Endothelial cell (in vitro differentiated cells): ENCODE measurements at regions not wholly inside any gene's neighbourhood (a gene's known extent, or its start where the extent isn't known, plus 50 kb on each side); places are given as distances from the start of the nearest gene placed in this dataset.

ENCODE experiments used
- DNase-seq: peaks from one replicate; pipeline ENCODE4 v3.0.0; 2021; ENCODE audit warnings: low spot score
- H3K27ac Mint-ChIP-seq: one replicate; pipeline ENCODE4 v1.8.0; 2021; ENCODE audit warnings: mixed read lengths, inconsistent platforms; ENCODE audit not compliant: unreplicated experiment
- H3K27me3 Mint-ChIP-seq: one replicate; pipeline ENCODE4 v1.8.0; 2021; ENCODE audit warnings: mild to moderate bottlenecking, moderate library complexity, mixed read lengths, inconsistent platforms; ENCODE audit not compliant: unreplicated experiment
- H3K36me3 Mint-ChIP-seq: one replicate; pipeline ENCODE4 v1.8.0; 2021; ENCODE audit warnings: mild to moderate bottlenecking, low read depth, mixed read lengths, inconsistent platforms; ENCODE audit not compliant: unreplicated experiment
- H3K4me1 Mint-ChIP-seq: one replicate; pipeline ENCODE4 v1.8.0; 2021; ENCODE audit warnings: mild to moderate bottlenecking, mixed read lengths, inconsistent platforms; ENCODE audit not compliant: unreplicated experiment
- H3K4me3 Mint-ChIP-seq: one replicate; pipeline ENCODE4 v1.8.0; 2021; ENCODE audit warnings: mild to moderate bottlenecking, mixed read lengths, inconsistent platforms; ENCODE audit not compliant: unreplicated experiment
- H3K9me3 Mint-ChIP-seq: one replicate; pipeline ENCODE4 v1.8.0; 2021; ENCODE audit warnings: mixed read lengths, inconsistent platforms; ENCODE audit not compliant: unreplicated experiment
- TF ChIP-seq, protein P1 (sequence below): fragments of 200-600 bp; sonication (generic); IDR thresholded peaks from one replicate; pipeline ENCODE4 v1.5.0; 2021; ENCODE audit warnings: antibody characterized with exemption; ENCODE audit not compliant: unreplicated experiment

GRCh38 chr3:74537164-74537563, 77.3 kb downstream of the CNTN3 start:
- TF ChIP-seq, protein P1, sequence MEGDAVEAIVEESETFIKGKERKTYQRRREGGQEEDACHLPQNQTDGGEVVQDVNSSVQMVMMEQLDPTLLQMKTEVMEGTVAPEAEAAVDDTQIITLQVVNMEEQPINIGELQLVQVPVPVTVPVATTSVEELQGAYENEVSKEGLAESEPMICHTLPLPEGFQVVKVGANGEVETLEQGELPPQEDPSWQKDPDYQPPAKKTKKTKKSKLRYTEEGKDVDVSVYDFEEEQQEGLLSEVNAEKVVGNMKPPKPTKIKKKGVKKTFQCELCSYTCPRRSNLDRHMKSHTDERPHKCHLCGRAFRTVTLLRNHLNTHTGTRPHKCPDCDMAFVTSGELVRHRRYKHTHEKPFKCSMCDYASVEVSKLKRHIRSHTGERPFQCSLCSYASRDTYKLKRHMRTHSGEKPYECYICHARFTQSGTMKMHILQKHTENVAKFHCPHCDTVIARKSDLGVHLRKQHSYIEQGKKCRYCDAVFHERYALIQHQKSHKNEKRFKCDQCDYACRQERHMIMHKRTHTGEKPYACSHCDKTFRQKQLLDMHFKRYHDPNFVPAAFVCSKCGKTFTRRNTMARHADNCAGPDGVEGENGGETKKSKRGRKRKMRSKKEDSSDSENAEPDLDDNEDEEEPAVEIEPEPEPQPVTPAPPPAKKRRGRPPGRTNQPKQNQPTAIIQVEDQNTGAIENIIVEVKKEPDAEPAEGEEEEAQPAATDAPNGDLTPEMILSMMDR, result no peak
- no peak overlapping the region for H3K4me3 Mint-ChIP-seq
- H3K27me3 Mint-ChIP-seq, result no peaks in the 10 kb centered on the region
- no peaks in the 10 kb centered on the region for H3K4me1 Mint-ChIP-seq
- H3K27ac Mint-ChIP-seq, result no peak overlapping the region
- H3K9me3 Mint-ChIP-seq, result no peaks in the 10 kb centered on the region
- H3K36me3 Mint-ChIP-seq, result no peaks in the 10 kb centered on the region
- DNase-seq, result no peak

DNA sequence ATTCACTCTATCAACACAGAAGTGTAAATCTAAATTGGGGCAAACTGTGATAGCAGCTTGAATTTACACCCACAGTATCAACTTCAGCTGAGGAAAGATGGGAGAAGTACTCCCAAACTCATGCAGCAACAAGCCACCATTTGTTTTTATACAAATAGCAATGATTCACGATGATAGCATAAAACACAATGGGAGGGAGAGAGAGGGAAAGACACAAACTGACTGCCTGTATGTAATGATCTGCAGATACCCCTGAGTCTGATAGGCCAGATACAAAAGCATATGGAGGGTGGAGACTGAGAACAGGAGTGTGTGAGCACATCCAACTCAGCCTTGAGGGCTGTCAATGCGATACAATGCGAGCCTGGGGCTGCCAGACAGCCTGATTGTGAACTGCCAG, 79.2 kb downstream of the CNTN3 start:
- Mint-ChIP-seq H3K27ac (no peak overlapping the region), H3K4me1 (no peaks in the 10 kb centered on the region), H3K36me3 (no peaks in the 10 kb centered on the region), H3K27me3 (peaks cover 2% of the 10 kb centered on the region), H3K4me3 (no peak overlapping the region), H3K9me3 (no peaks in the 10 kb centered on the region)
- TF ChIP-seq, protein P1, result no peak
- DNase-seq, result no peak

- Mint-ChIP-seq H3K4me3 (no peak overlapping the region), H3K27ac (no peak overlapping the region), H3K9me3 (no peaks in the 10 kb centered on the region), H3K4me1 (no peaks in the 10 kb centered on the region), H3K36me3 (no peaks in the 10 kb centered on the region), H3K27me3 (peaks cover 2% of the 10 kb centered on the region)
- TF ChIP-seq, protein P1, result no peak
- DNase-seq, result no peak
These were observed 79.8 kb downstream of the CNTN3 start for GRCh38 chr3:74534611-74535010.

DNA sequence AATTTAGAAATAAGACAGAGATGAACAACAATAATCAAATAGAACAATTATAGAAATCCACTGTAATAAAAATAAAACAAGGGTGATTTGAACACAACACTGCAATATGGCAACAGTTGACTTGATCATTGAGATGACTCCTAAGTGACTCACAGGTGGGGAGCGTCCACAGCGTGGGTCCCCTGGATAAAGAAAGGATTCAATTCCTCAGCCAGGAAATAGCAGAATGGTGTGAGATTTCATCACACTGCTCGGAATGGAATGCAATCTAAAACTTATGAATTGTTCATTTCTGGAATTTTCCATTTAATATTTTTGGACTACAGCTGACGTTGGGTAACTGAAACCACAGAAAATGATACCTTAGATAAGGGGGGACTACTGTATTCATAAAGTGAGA, 82.0 kb downstream of the CNTN3 start:
- no peak overlapping the region for H3K4me3 Mint-ChIP-seq

DNA sequence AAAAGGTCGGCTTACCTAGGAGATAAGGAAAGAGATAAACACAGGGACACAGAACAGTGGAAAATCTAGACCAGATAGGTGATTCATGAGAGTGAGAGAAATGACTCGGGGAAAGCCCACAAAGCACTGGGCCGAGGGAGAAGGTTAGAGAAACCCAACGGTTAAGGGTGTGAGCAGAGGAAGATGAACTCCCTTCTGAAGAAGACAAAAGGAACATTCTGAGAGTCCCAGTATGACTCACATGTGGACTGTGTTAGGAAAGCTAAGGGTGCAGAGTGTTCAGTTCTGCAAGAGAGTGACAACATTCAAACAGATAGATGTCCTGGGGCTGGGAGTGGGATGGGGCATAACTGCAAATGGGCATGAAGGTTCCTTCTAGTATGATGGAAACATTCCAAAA, 83.0 kb downstream of the CNTN3 start:
- Mint-ChIP-seq H3K27ac (no peak overlapping the region), H3K4me3 (no peak overlapping the region), H3K4me1 (no peaks in the 10 kb centered on the region), H3K9me3 (no peaks in the 10 kb centered on the region), H3K36me3 (no peaks in the 10 kb centered on the region), H3K27me3 (peaks cover 2% of the 10 kb centered on the region)
- TF ChIP-seq, protein P1, result no peak
- DNase-seq, result no peak

More for the DNA sequence above, 82.0 kb downstream of the CNTN3 start:
- H3K27me3 Mint-ChIP-seq, result peaks cover 2% of the 10 kb centered on the region
- no peak overlapping the region for H3K27ac Mint-ChIP-seq
- H3K4me1 Mint-ChIP-seq, result no peaks in the 10 kb centered on the region
- no peaks in the 10 kb centered on the region for H3K36me3 Mint-ChIP-seq
- no peak for DNase-seq
- no peaks in the 10 kb centered on the region for H3K9me3 Mint-ChIP-seq
- TF ChIP-seq, protein P1, result no peak
